ENCODE measurements at regions not wholly inside any gene's neighbourhood (a gene's known extent, or its start where the extent isn't known, plus 50 kb on each side); places are given as distances from the start of the nearest gene placed in this dataset.

- ChIA-PET POLR2A (no interaction called here), CTCF (no interaction called here)
- Mint-ChIP-seq H3K27me3 (no peaks in the 10 kb centered on the region), H3K9me3 (ENCODE audit: low read depth) (peaks cover 8% of the 10 kb centered on the region), H3K4me1 (no peaks in the 10 kb centered on the region), H3K36me3 (ENCODE audit: low read depth) (no peaks in the 10 kb centered on the region), H3K27ac (no peak overlapping the region), H3K4me3 (no peak overlapping the region)
- no peak for DNase-seq
- ATAC-seq, result no peak
- intact Hi-C loops (cut with DNase I, micrococcal nuclease), result no loop called here
Observed at GRCh38 chr14:83140756-83141155, 1607.1 kb upstream of the SEL1L start.

GRCh38 chr14:83147006-83147405, 1613.4 kb upstream of the SEL1L start:
- Mint-ChIP-seq H3K4me1 (no peaks in the 10 kb centered on the region), H3K9me3 (ENCODE audit: low read depth) (peaks cover 12% of the 10 kb centered on the region), H3K27ac (no peak overlapping the region), H3K27me3 (no peaks in the 10 kb centered on the region), H3K4me3 (no peak overlapping the region), H3K36me3 (ENCODE audit: low read depth) (no peaks in the 10 kb centered on the region)
- DNase-seq, result no peak
- POLR2A ChIA-PET, result no interaction called here
- CTCF ChIA-PET, result no interaction called here
- intact Hi-C loops (cut with DNase I, micrococcal nuclease), result no loop called here
- ATAC-seq, result no peak

GRCh38 chr14:83151571-83151970, 1617.9 kb upstream of the SEL1L start:
- H3K4me3 Mint-ChIP-seq, result no peak overlapping the region
- H3K36me3 Mint-ChIP-seq (ENCODE audit: low read depth), result no peaks in the 10 kb centered on the region
- H3K27me3 Mint-ChIP-seq, result no peaks in the 10 kb centered on the region
- ATAC-seq (no peak), DNase-seq (no peak)
- intact Hi-C loops (cut with DNase I, micrococcal nuclease), result no loop called here
- H3K9me3 Mint-ChIP-seq (ENCODE audit: low read depth), result peaks cover 16% of the 10 kb centered on the region
- ChIA-PET POLR2A (interaction anchor here (0.8 kb wide), 1 partner anchor 18 kb away, joined by 3 read pairs; no protein-coding TSS in a partner anchor), CTCF (no interaction called here)
- no peaks in the 10 kb centered on the region for H3K4me1 Mint-ChIP-seq
- H3K27ac Mint-ChIP-seq, result no peak overlapping the region

GRCh38 chr14:83153081-83153480, 1619.4 kb upstream of the SEL1L start:
- ChIA-PET CTCF (no interaction called here), POLR2A (no interaction called here)
- Mint-ChIP-seq H3K36me3 (ENCODE audit: low read depth) (no peaks in the 10 kb centered on the region), H3K9me3 (ENCODE audit: low read depth) (peaks cover 14% of the 10 kb centered on the region), H3K4me3 (no peak overlapping the region), H3K27ac (no peak overlapping the region), H3K4me1 (no peaks in the 10 kb centered on the region), H3K27me3 (no peaks in the 10 kb centered on the region)
- intact Hi-C loops (cut with DNase I, micrococcal nuclease), result no loop called here
- no peak for ATAC-seq
- DNase-seq, result no peak

- Mint-ChIP-seq H3K27ac (no peak overlapping the region), H3K9me3 (ENCODE audit: low read depth) (peaks cover 7% of the 10 kb centered on the region), H3K36me3 (ENCODE audit: low read depth) (no peaks in the 10 kb centered on the region), H3K27me3 (no peaks in the 10 kb centered on the region), H3K4me3 (no peak overlapping the region), H3K4me1 (no peaks in the 10 kb centered on the region)
- CTCF ChIA-PET, result no interaction called here
- intact Hi-C loops (cut with DNase I, micrococcal nuclease), result no loop called here
- POLR2A ChIA-PET, result no interaction called here
- DNase-seq (no peak), ATAC-seq (no peak)
Observed at GRCh38 chr14:83162361-83162929, 1628.8 kb upstream of the SEL1L start.

- H3K4me1 Mint-ChIP-seq, result no peaks in the 10 kb centered on the region
- intact Hi-C loops (cut with DNase I, micrococcal nuclease), result no loop called here
- ChIA-PET CTCF (no interaction called here), POLR2A (no interaction called here)
- H3K27me3 Mint-ChIP-seq, result no peaks in the 10 kb centered on the region
- ATAC-seq, result no peak
- no peak overlapping the region for H3K27ac Mint-ChIP-seq
- no peak for DNase-seq
- H3K4me3 Mint-ChIP-seq, result no peak overlapping the region
- H3K36me3 Mint-ChIP-seq (ENCODE audit: low read depth), result no peaks in the 10 kb centered on the region
- peaks cover 7% of the 10 kb centered on the region for H3K9me3 Mint-ChIP-seq (ENCODE audit: low read depth)
Observed at GRCh38 chr14:83163016-83163415, 1629.4 kb upstream of the SEL1L start.

- Mint-ChIP-seq H3K27ac (no peak overlapping the region), H3K9me3 (ENCODE audit: low read depth) (peaks cover 4% of the 10 kb centered on the region), H3K36me3 (ENCODE audit: low read depth) (no peaks in the 10 kb centered on the region), H3K27me3 (no peaks in the 10 kb centered on the region), H3K4me3 (no peak overlapping the region), H3K4me1 (no peaks in the 10 kb centered on the region)
- CTCF ChIA-PET, result no interaction called here
- no peak for DNase-seq
- POLR2A ChIA-PET, result no interaction called here
- no peak for ATAC-seq
- intact Hi-C loops (cut with DNase I, micrococcal nuclease), result no loop called here
Observed at GRCh38 chr14:83164016-83164415, 1630.4 kb upstream of the SEL1L start.

- no peak overlapping the region for H3K27ac Mint-ChIP-seq
Observed at GRCh38 chr14:83164591-83164990, 1630.9 kb upstream of the SEL1L start.

GRCh38 chr14:83170165-83170564, 1636.5 kb upstream of the SEL1L start:
- Mint-ChIP-seq H3K9me3 (ENCODE audit: low read depth) (peaks cover 7% of the 10 kb centered on the region), H3K4me1 (no peaks in the 10 kb centered on the region), H3K27ac (no peak overlapping the region), H3K27me3 (no peaks in the 10 kb centered on the region), H3K36me3 (ENCODE audit: low read depth) (no peaks in the 10 kb centered on the region), H3K4me3 (no peak overlapping the region)
- intact Hi-C loops (cut with DNase I, micrococcal nuclease), result no loop called here
- DNase-seq (no peak), ATAC-seq (no peak)
- CTCF ChIA-PET, result no interaction called here
- POLR2A ChIA-PET, result no interaction called here

More at GRCh38 chr14:83164591-83164990, 1630.9 kb upstream of the SEL1L start:
- H3K9me3 Mint-ChIP-seq (ENCODE audit: low read depth), result peaks cover 4% of the 10 kb centered on the region
- intact Hi-C loops (cut with DNase I, micrococcal nuclease), result no loop called here
- ChIA-PET CTCF (no interaction called here), POLR2A (no interaction called here)
- no peaks in the 10 kb centered on the region for H3K4me1 Mint-ChIP-seq
- ATAC-seq, result no peak
- no peaks in the 10 kb centered on the region for H3K36me3 Mint-ChIP-seq (ENCODE audit: low read depth)
- no peaks in the 10 kb centered on the region for H3K27me3 Mint-ChIP-seq
- DNase-seq, result no peak
- no peak overlapping the region for H3K4me3 Mint-ChIP-seq

GRCh38 chr14:83171761-83172160, 1638.1 kb upstream of the SEL1L start:
- Mint-ChIP-seq H3K36me3 (ENCODE audit: low read depth) (no peaks in the 10 kb centered on the region), H3K27me3 (no peaks in the 10 kb centered on the region), H3K27ac (no peak overlapping the region), H3K4me3 (no peak overlapping the region), H3K4me1 (no peaks in the 10 kb centered on the region), H3K9me3 (ENCODE audit: low read depth) (peaks cover 7% of the 10 kb centered on the region)
- POLR2A ChIA-PET, result no interaction called here
- intact Hi-C loops (cut with DNase I, micrococcal nuclease), result no loop called here
- CTCF ChIA-PET, result interaction anchor here (0.6 kb wide), 1 partner anchor 885 kb away, joined by 3 read pairs; no protein-coding TSS in a partner anchor
- ATAC-seq (no peak), DNase-seq (no peak)

- DNase-seq (no peak), ATAC-seq (no peak)
- H3K4me3 Mint-ChIP-seq, result no peak overlapping the region
- intact Hi-C loops (cut with DNase I, micrococcal nuclease), result no loop called here
- no peaks in the 10 kb centered on the region for H3K27me3 Mint-ChIP-seq
- H3K36me3 Mint-ChIP-seq (ENCODE audit: low read depth), result no peaks in the 10 kb centered on the region
- peaks cover 7% of the 10 kb centered on the region for H3K9me3 Mint-ChIP-seq (ENCODE audit: low read depth)
- POLR2A ChIA-PET, result no interaction called here
- CTCF ChIA-PET, result no interaction called here
- H3K4me1 Mint-ChIP-seq, result no peaks in the 10 kb centered on the region
- H3K27ac Mint-ChIP-seq, result no peak overlapping the region
Observed at GRCh38 chr14:83172363-83172762, 1638.7 kb upstream of the SEL1L start.

- intact Hi-C loops (cut with DNase I, micrococcal nuclease), result no loop called here
- H3K4me1 Mint-ChIP-seq, result no peaks in the 10 kb centered on the region
- no peak overlapping the region for H3K4me3 Mint-ChIP-seq
- H3K36me3 Mint-ChIP-seq (ENCODE audit: low read depth), result no peaks in the 10 kb centered on the region
- ChIA-PET POLR2A (no interaction called here), CTCF (no interaction called here)
- H3K27ac Mint-ChIP-seq, result no peak overlapping the region
- ATAC-seq (no peak), DNase-seq (no peak)
- no peaks in the 10 kb centered on the region for H3K27me3 Mint-ChIP-seq
- peaks cover 7% of the 10 kb centered on the region for H3K9me3 Mint-ChIP-seq (ENCODE audit: low read depth)
Observed at GRCh38 chr14:83173687-83174086, 1640.0 kb upstream of the SEL1L start.

- ATAC-seq, result no peak
- H3K4me1 Mint-ChIP-seq, result no peaks in the 10 kb centered on the region
- H3K36me3 Mint-ChIP-seq (ENCODE audit: low read depth), result no peaks in the 10 kb centered on the region
- intact Hi-C loops (cut with DNase I, micrococcal nuclease), result no loop called here
- POLR2A ChIA-PET, result no interaction called here
- H3K27ac Mint-ChIP-seq, result no peak overlapping the region
- no peak overlapping the region for H3K4me3 Mint-ChIP-seq
- CTCF ChIA-PET, result interaction anchor here (1.6 kb wide), 1 partner anchor 12 kb away, joined by 3 read pairs; no protein-coding TSS in a partner anchor
- DNase-seq, result no peak
- peaks cover 17% of the 10 kb centered on the region for H3K9me3 Mint-ChIP-seq (ENCODE audit: low read depth)
- no peaks in the 10 kb centered on the region for H3K27me3 Mint-ChIP-seq
Observed at GRCh38 chr14:83184531-83184930, 1650.9 kb upstream of the SEL1L start.
